ENCODE measurements at regions not wholly inside any gene's neighbourhood (a gene's known extent, or its start where the extent isn't known, plus 50 kb on each side); places are given as distances from the start of the nearest gene placed in this dataset.

GRCh38 chr19:31602548-31602947 is 253.3 kb upstream of the TSHZ3 start:
- no peaks in the 10 kb centered on the region for H3K27me3 ChIP-seq (ENCODE audit: insufficient read depth)
- DNase-seq, result no peak
- H3K4me3 ChIP-seq (ENCODE audit: low read depth in 2 of 2, low read length in 1 of 2), result no peak overlapping the region
- H3F3A ChIP-seq (replicated peaks; ENCODE audit: insufficient read depth), result no peaks in the 10 kb centered on the region
- no peaks in the 10 kb centered on the region for H3K9me2 ChIP-seq
- no peaks in the 10 kb centered on the region; a peak in 1 of 4 replicates for H3K4me1 ChIP-seq (ENCODE audit: control insufficient read depth in 1 of 2, insufficient read depth in 2 of 2, low read depth in 1 of 2, low read length in 1 of 2)
- 51% methylated on average over 4 of the region's 4 CpGs for WGBS (ENCODE audit: low lambda C conversion rate)
- H4K20me1 ChIP-seq (ENCODE audit: insufficient read depth), result no peaks in the 10 kb centered on the region
- CTCF ChIA-PET, result interaction anchor here (0.8 to 1.4 kb wide), 2 partner anchors 12 to 14 kb away, joined by 3 read pairs; no protein-coding TSS in a partner anchor
- H3K9me3 ChIP-seq, result no peaks in the 10 kb centered on the region
- no peaks in the 10 kb centered on the region for H3K79me2 ChIP-seq (ENCODE audit: insufficient read depth)
- POLR2A ChIA-PET, result no interaction called here
- no peaks in the 10 kb centered on the region for H3K36me3 ChIP-seq (replicated peaks in 1 of 2; ENCODE audit: control insufficient read depth in 1 of 2, insufficient read depth in 2 of 2, low read length in 1 of 2)
- no peak overlapping the region for H2AFZ ChIP-seq (ENCODE audit: low read depth)
- H3K9ac ChIP-seq, result no peak overlapping the region
- no peak overlapping the region for H3K27ac ChIP-seq (ENCODE audit: low read depth in 2 of 2, low read length in 1 of 2)
- TF ChIP-seq FOXJ3 (CRISPR knock-in tag; IDR thresholded peaks at IDR 0.05), result no peak
- no peak for TF ChIP-seq RAD21 (IDR thresholded peaks at IDR 0.05; ENCODE audit: low read length)
- no peak overlapping the region for H3K4me2 ChIP-seq

DNA sequence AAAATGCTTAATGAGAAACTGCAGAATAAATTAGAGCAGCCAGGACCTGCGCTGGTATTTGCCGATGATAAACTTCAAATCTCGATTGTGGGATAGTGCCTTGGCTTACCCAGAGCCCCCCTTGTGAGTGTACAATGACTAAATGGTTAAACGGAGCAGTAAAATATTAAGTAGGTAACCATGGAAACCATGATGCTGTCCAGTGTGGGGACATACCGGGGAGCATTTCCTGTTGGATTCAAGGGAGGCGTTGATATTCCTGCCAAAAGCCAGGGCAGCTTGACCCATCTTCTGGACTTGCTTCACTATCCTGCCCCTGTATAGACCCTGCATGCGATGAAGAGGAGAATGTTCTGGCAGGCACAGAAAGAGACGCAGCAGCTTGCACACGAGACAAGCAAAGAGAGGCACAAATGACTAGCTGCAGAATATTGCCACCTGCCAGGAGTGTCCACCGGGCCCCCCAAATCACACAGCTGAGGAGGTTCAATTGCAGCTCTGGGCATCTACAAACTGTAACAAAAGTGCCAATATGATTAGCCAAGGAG is 255.3 kb upstream of the TSHZ3 start:
- Histone ChIP-seq H3K9me3 (no peaks in the 10 kb centered on the region), H3K36me3 (replicated peaks in 1 of 2; ENCODE audit: control insufficient read depth in 1 of 2, insufficient read depth in 2 of 2, low read length in 1 of 2) (no peaks in the 10 kb centered on the region), H3K79me2 (ENCODE audit: insufficient read depth) (no peaks in the 10 kb centered on the region), H3K9ac (no peak overlapping the region), H3K4me1 (ENCODE audit: control insufficient read depth in 1 of 2, insufficient read depth in 2 of 2, low read depth in 1 of 2, low read length in 1 of 2) (no peaks in the 10 kb centered on the region; a peak in 1 of 4 replicates), H2AFZ (ENCODE audit: low read depth) (no peak overlapping the region), H3K4me2 (no peak overlapping the region), H3K27ac (ENCODE audit: low read depth in 2 of 2, low read length in 1 of 2) (no peak overlapping the region), H3K27me3 (ENCODE audit: insufficient read depth) (no peaks in the 10 kb centered on the region), H4K20me1 (ENCODE audit: insufficient read depth) (no peaks in the 10 kb centered on the region), H3F3A (replicated peaks; ENCODE audit: insufficient read depth) (no peaks in the 10 kb centered on the region), H3K9me2 (no peaks in the 10 kb centered on the region), H3K4me3 (ENCODE audit: low read depth in 2 of 2, low read length in 1 of 2) (no peak overlapping the region)
- ChIA-PET CTCF (interaction anchor here (0.7 kb wide), 1 partner anchor 12 kb away, joined by 3 read pairs; no protein-coding TSS in a partner anchor), POLR2A (no interaction called here)
- no peak for DNase-seq
- no peak for TF ChIP-seq TEAD4 (IDR thresholded peaks at IDR 0.05; ENCODE audit: borderline replicate concordance, insufficient read depth)
- no peak for TF ChIP-seq SIN3A (IDR thresholded peaks at IDR 0.05; ENCODE audit: borderline replicate concordance, low read depth, low read length)
- TF ChIP-seq, protein P1, sequence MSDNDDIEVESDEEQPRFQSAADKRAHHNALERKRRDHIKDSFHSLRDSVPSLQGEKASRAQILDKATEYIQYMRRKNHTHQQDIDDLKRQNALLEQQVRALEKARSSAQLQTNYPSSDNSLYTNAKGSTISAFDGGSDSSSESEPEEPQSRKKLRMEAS (IDR thresholded peaks at IDR 0.05; ENCODE audit: low read depth), result no peak
- no peak for TF ChIP-seq USF1 (IDR thresholded peaks at IDR 0.05; ENCODE audit: borderline replicate concordance, low read depth)
- TF ChIP-seq IRF3 (IDR thresholded peaks at IDR 0.05; ENCODE audit: low read depth, low read length), result no peak
- no peak for TF ChIP-seq JUND (IDR thresholded peaks at IDR 0.05)
- TF ChIP-seq YY1 (IDR thresholded peaks at IDR 0.05; ENCODE audit: low read depth), result no peak
- no peak for TF ChIP-seq FOSL2 (IDR thresholded peaks at IDR 0.05; ENCODE audit: borderline replicate concordance, low read depth)
- TF ChIP-seq FOXM1 (IDR thresholded peaks at IDR 0.05; ENCODE audit: low read depth), result no peak
- TF ChIP-seq MEF2A (IDR thresholded peaks at IDR 0.05; ENCODE audit: borderline replicate concordance, low read depth), result no peak
- TF ChIP-seq TAF1 (IDR thresholded peaks at IDR 0.05; ENCODE audit: borderline replicate concordance, low read depth, low read length), result no peak
- TF ChIP-seq, protein P2, sequence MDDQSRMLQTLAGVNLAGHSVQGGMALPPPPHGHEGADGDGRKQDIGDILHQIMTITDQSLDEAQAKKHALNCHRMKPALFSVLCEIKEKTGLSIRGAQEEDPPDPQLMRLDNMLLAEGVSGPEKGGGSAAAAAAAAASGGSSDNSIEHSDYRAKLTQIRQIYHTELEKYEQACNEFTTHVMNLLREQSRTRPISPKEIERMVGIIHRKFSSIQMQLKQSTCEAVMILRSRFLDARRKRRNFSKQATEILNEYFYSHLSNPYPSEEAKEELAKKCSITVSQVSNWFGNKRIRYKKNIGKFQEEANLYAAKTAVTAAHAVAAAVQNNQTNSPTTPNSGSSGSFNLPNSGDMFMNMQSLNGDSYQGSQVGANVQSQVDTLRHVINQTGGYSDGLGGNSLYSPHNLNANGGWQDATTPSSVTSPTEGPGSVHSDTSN (IDR thresholded peaks at IDR 0.05), result no peak
- WGBS (ENCODE audit: low lambda C conversion rate), result 37% methylated on average over 10 of the region's 10 CpGs

All from SK-N-SH (cell line).